Stomach (tissue), 4 donors: ENCODE measurements at regions not wholly inside any gene's neighbourhood (a gene's known extent, or its start where the extent isn't known, plus 50 kb on each side); places are given as distances from the start of the nearest gene placed in this dataset.

Experiments
- POLR2A ChIP-seq, 4 donors: fragments of 450-650 bp; IDR thresholded peaks; one replicate each; pipeline ENCODE4 v1.6.1; 2016; ENCODE audit warnings: antibody characterized with exemption in 4 of 4, control low read depth in 2 of 4, mild to moderate bottlenecking in 1 of 4, moderate library complexity in 1 of 4
- POLR2AphosphoS5 ChIP-seq, 3 donors: sonication (generic); formaldehyde crosslinking; IDR thresholded peaks; one replicate each; pipeline ENCODE4 v1.6.1; 2016; ENCODE audit warnings: antibody characterized with exemption in 3 of 3
- TF ChIP-seq, protein P1 (sequence below), 7 experiments: fragments of 450-650 bp in 4 of 7; fragments of 200-600 bp in 3 of 7; sonication (generic) in 3 of 7; IDR thresholded peaks; one replicate each; pipeline ENCODE4 v1.5.1; 2016 to 2019; ENCODE audit warnings: antibody characterized with exemption in 7 of 7, control low read depth in 2 of 7, mild to moderate bottlenecking in 1 of 7

- TF ChIP-seq, protein P1, sequence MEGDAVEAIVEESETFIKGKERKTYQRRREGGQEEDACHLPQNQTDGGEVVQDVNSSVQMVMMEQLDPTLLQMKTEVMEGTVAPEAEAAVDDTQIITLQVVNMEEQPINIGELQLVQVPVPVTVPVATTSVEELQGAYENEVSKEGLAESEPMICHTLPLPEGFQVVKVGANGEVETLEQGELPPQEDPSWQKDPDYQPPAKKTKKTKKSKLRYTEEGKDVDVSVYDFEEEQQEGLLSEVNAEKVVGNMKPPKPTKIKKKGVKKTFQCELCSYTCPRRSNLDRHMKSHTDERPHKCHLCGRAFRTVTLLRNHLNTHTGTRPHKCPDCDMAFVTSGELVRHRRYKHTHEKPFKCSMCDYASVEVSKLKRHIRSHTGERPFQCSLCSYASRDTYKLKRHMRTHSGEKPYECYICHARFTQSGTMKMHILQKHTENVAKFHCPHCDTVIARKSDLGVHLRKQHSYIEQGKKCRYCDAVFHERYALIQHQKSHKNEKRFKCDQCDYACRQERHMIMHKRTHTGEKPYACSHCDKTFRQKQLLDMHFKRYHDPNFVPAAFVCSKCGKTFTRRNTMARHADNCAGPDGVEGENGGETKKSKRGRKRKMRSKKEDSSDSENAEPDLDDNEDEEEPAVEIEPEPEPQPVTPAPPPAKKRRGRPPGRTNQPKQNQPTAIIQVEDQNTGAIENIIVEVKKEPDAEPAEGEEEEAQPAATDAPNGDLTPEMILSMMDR (IDR thresholded peaks at IDR 0.05), result no peak
- TF ChIP-seq POLR2AphosphoS5 (IDR thresholded peaks at IDR 0.05) (no peak), POLR2A (IDR thresholded peaks at IDR 0.05) (no peak)
Measured at GRCh38 chr4:148522995-148523394, 80.8 kb upstream of the NR3C2 start.
